Smooth muscle cell (in vitro differentiated cells): ENCODE measurements at regions not wholly inside any gene's neighbourhood (a gene's known extent, or its start where the extent isn't known, plus 50 kb on each side); places are given as distances from the start of the nearest gene placed in this dataset.
"Not testable (repeated sequence)": the region's sequence is repeated elsewhere in the genome, so short reads cannot be mapped to it uniquely, and the experiment has no call there.

Experiments used
- DNase-seq: peaks from one replicate; lab custom pipeline; 2025; ENCODE audit not compliant: unreplicated experiment; lab: John Stamatoyannopoulos, UW
- H2AFZ ChIP-seq: fragments of 200-600 bp; sonication (generic); 2 replicates; pipeline ENCODE4 v1.6.0; 2016; ENCODE audit warnings: antibody characterized with exemption, low read depth, mild to moderate bottlenecking
- H3F3A ChIP-seq: fragments of 200-600 bp; sonication (generic); 2 replicates; pipeline ENCODE4 v1.6.0; 2017; ENCODE audit warnings: antibody characterized with exemption, low read depth
- H3K27ac ChIP-seq: fragments of 200-600 bp; sonication (generic); 2 replicates; pipeline ENCODE4 v1.5.1; 2016; ENCODE audit warnings: low read depth, mild to moderate bottlenecking
- H3K27me3 ChIP-seq: fragments of 200-600 bp; sonication (generic); 2 replicates; pipeline ENCODE4 v1.6.1; 2016; ENCODE audit warnings: low read depth, mild to moderate bottlenecking
- H3K36me3 ChIP-seq: fragments of 200-600 bp; sonication (generic); 2 replicates; pipeline ENCODE4 v1.5.1; 2016; ENCODE audit warnings: low read depth
- H3K4me1 ChIP-seq: fragments of 200-600 bp; sonication (generic); 2 replicates; pipeline ENCODE4 v1.5.1; 2016; ENCODE audit warnings: low read depth
- H3K4me2 ChIP-seq: fragments of 200-600 bp; sonication (generic); 2 replicates; pipeline ENCODE4 v1.6.0; 2016; ENCODE audit warnings: mild to moderate bottlenecking
- H3K4me3 ChIP-seq: fragments of 200-600 bp; sonication (generic); 2 replicates; pipeline ENCODE4 v1.5.1; 2016; ENCODE audit warnings: mild to moderate bottlenecking
- H3K79me2 ChIP-seq: fragments of 200-600 bp; sonication (generic); 2 replicates; pipeline ENCODE4 v1.6.0; 2016; ENCODE audit warnings: low read depth, mild to moderate bottlenecking
- H3K9ac ChIP-seq: fragments of 200-600 bp; sonication (generic); 2 replicates; pipeline ENCODE4 v1.6.0; 2016; ENCODE audit warnings: low read depth
- H3K9me3 ChIP-seq: fragments of 200-600 bp; sonication (generic); replicated peaks from 2 replicates; pipeline ENCODE4 v1.5.1; 2016; ENCODE audit warnings: low read depth
- H4K20me1 ChIP-seq: fragments of 200-600 bp; sonication (generic); 2 replicates; pipeline ENCODE4 v1.6.0; 2016; ENCODE audit warnings: low read depth
- CTCF ChIP-seq: fragments of 200-600 bp; sonication (generic); IDR thresholded peaks from 2 replicates; pipeline ENCODE4 v1.5.1; 2017; ENCODE audit warnings: borderline replicate concordance, mild to moderate bottlenecking, antibody characterized with exemption; ENCODE audit not compliant: insufficient read depth, poor library complexity, severe bottlenecking
- WGBS: methylation state at CpG from one replicate; pipeline ENCODE4 v1.1.7; 2016; ENCODE audit warnings: low lambda C conversion rate; 5-methylcytosine and 5-hydroxymethylcytosine counted together

GRCh38 chr5:96103829-96104228 is 142.2 kb upstream of the ELL2 start:
- H3K27ac ChIP-seq, H4K20me1 ChIP-seq, H2AFZ ChIP-seq, H3K27me3 ChIP-seq, H3K79me2 ChIP-seq, H3K9me3 ChIP-seq, H3K4me1 ChIP-seq, H3K9ac ChIP-seq, H3K4me3 ChIP-seq, H3F3A ChIP-seq, H3K4me2 ChIP-seq, H3K36me3 ChIP-seq, DNase-seq: not testable (repeated sequence)
- 93% methylated on average over 4 of the region's 4 CpGs for WGBS

GRCh38 chr5:96101358-96102089 is 139.9 kb upstream of the ELL2 start:
- Histone ChIP-seq H3K9me3 (no peaks in the 10 kb centered on the region), H3K9ac (no peak overlapping the region), H3K27ac (no peak overlapping the region), H3K4me2 (no peak overlapping the region), H3K36me3 (no peaks in the 10 kb centered on the region), H3K4me1 (no peaks in the 10 kb centered on the region), H3K4me3 (no peak overlapping the region), H3K27me3 (no peaks in the 10 kb centered on the region), H3K79me2 (no peaks in the 10 kb centered on the region), H2AFZ (no peak overlapping the region), H4K20me1 (no peaks in the 10 kb centered on the region), H3F3A (no peaks in the 10 kb centered on the region)
- 99% methylated on average over 7 of the region's 7 CpGs for WGBS
- no peak for TF ChIP-seq CTCF
- no peak for DNase-seq

GRCh38 chr5:96097488-96097887 is 135.8 kb upstream of the ELL2 start:
- DNase-seq, H3K4me1 ChIP-seq, H4K20me1 ChIP-seq, H3K27me3 ChIP-seq, H3K36me3 ChIP-seq, H3F3A ChIP-seq, H3K9me3 ChIP-seq, H3K9ac ChIP-seq, H3K27ac ChIP-seq, H3K4me2 ChIP-seq, H3K4me3 ChIP-seq, H3K79me2 ChIP-seq, H2AFZ ChIP-seq: not testable (repeated sequence)

GRCh38 chr5:96096724-96097123 is 135.1 kb upstream of the ELL2 start:
- no peak overlapping the region for H2AFZ ChIP-seq
- H3F3A ChIP-seq, result no peaks in the 10 kb centered on the region
- H3K9me3 ChIP-seq, result no peaks in the 10 kb centered on the region
- H4K20me1 ChIP-seq, result no peaks in the 10 kb centered on the region
- H3K27ac ChIP-seq, result no peak overlapping the region
- H3K9ac ChIP-seq, result no peak overlapping the region
- 89% methylated on average over 2 of the region's 2 CpGs for WGBS
- H3K27me3 ChIP-seq, result no peaks in the 10 kb centered on the region
- no peaks in the 10 kb centered on the region for H3K36me3 ChIP-seq
- no peaks in the 10 kb centered on the region for H3K79me2 ChIP-seq
- H3K4me1 ChIP-seq, result no peaks in the 10 kb centered on the region
- TF ChIP-seq CTCF, result no peak
- no peak overlapping the region for H3K4me3 ChIP-seq
- no peak for DNase-seq
- H3K4me2 ChIP-seq, result no peak overlapping the region

GRCh38 chr5:96094904-96095303 is 133.3 kb upstream of the ELL2 start:
- H3K4me1 ChIP-seq, result no peaks in the 10 kb centered on the region
- no peaks in the 10 kb centered on the region for H3F3A ChIP-seq
- H3K27ac ChIP-seq, result no peak overlapping the region
- no peak overlapping the region for H3K4me3 ChIP-seq
- H3K79me2 ChIP-seq, result no peaks in the 10 kb centered on the region
- H4K20me1 ChIP-seq, result no peaks in the 10 kb centered on the region
- no peak overlapping the region for H3K4me2 ChIP-seq
- no peaks in the 10 kb centered on the region for H3K27me3 ChIP-seq
- no peak for DNase-seq
- H3K9me3 ChIP-seq, result no peaks in the 10 kb centered on the region
- H3K9ac ChIP-seq, result no peak overlapping the region
- no peak for TF ChIP-seq CTCF
- no peak overlapping the region for H2AFZ ChIP-seq
- no peaks in the 10 kb centered on the region for H3K36me3 ChIP-seq
